EH (cell line): ENCODE measurements at regions not wholly inside any gene's neighbourhood (a gene's known extent, or its start where the extent isn't known, plus 50 kb on each side); places are given as distances from the start of the nearest gene placed in this dataset.
"Not testable (repeated sequence)": the region's sequence is repeated elsewhere in the genome, so short reads cannot be mapped to it uniquely, and the experiment has no call there.

Source experiments
- DNase-seq: peaks from one replicate; pipeline ENCODE4 v3.0.0-alpha.2; 2015; ENCODE audit warnings: low read depth

- DNase-seq, result not testable (repeated sequence)
Observed at GRCh38 chr17:445839-446238, 93.2 kb upstream of the RPH3AL start, which contains the start of gene RFLNB. TSS of gene RFLNB (minus strand) at chr17:445939.

- no peak for DNase-seq
Observed at GRCh38 chr17:444879-445454, 92.4 kb upstream of the RPH3AL start.

- no peak for DNase-seq
Observed at GRCh38 chr17:443109-443508, 90.5 kb upstream of the RPH3AL start.

- DNase-seq, result no peak
Observed at GRCh38 chr17:441155-441950, 88.7 kb upstream of the RPH3AL start.

GRCh38 chr17:438191-438590 lies 85.6 kb upstream of the RPH3AL start:
- no peak for DNase-seq

GRCh38 chr17:437545-437944 lies 84.9 kb upstream of the RPH3AL start:
- DNase-seq, result no peak

GRCh38 chr17:436571-436970 lies 84.0 kb upstream of the RPH3AL start:
- no peak for DNase-seq

GRCh38 chr17:432471-432870 lies 79.9 kb upstream of the RPH3AL start:
- DNase-seq, result not testable (repeated sequence)

GRCh38 chr17:431494-431893 lies 78.9 kb upstream of the RPH3AL start:
- no peak for DNase-seq

GRCh38 chr17:429589-429988 lies 77.0 kb upstream of the RPH3AL start:
- DNase-seq, result no peak

GRCh38 chr17:428414-428813 lies 75.8 kb upstream of the RPH3AL start:
- no peak for DNase-seq

- DNase-seq, result no peak
Observed at GRCh38 chr17:427891-428290, 75.3 kb upstream of the RPH3AL start.

GRCh38 chr17:427327-427726 lies 74.7 kb upstream of the RPH3AL start:
- DNase-seq, result no peak

- no peak for DNase-seq
Observed at GRCh38 chr17:422196-422930, 69.8 kb upstream of the RPH3AL start.

GRCh38 chr17:420479-421175 lies 68.0 kb upstream of the RPH3AL start:
- no peak for DNase-seq

GRCh38 chr17:419073-419735 lies 66.6 kb upstream of the RPH3AL start:
- no peak for DNase-seq

- DNase-seq, result no peak
Observed at GRCh38 chr17:418421-418751, 65.8 kb upstream of the RPH3AL start.

- no peak for DNase-seq
Observed at GRCh38 chr17:417691-418420, 65.2 kb upstream of the RPH3AL start.

- no peak for DNase-seq
Observed at GRCh38 chr17:416293-417206, 63.9 kb upstream of the RPH3AL start.

- DNase-seq, result no peak
Observed at GRCh38 chr17:413706-414380, 61.2 kb upstream of the RPH3AL start.
